ENCODE measurements at regions not wholly inside any gene's neighbourhood (a gene's known extent, or its start where the extent isn't known, plus 50 kb on each side); places are given as distances from the start of the nearest gene placed in this dataset.

DNA sequence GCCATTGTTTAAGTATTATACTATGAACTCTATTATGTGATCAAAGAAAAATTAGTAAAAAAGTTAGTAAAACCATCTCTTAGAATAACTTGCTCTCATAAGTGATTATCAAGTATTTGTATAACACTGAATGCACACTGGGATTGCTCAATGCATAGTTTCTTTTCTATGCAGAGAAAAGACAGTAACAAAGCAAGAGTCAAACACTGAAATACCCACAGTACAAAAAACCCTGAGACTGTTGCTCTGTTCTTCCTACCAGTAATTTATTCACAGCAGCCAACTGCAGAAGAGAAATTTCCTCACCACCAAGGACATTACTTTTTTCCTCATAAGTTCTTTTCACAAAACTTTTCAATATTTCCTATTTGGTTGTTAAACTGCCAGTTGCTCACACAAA, 634.4 kb downstream of the DTWD2 start:
- ATAC-seq, result no peak
- Histone ChIP-seq H3K4me2 (no peak overlapping the region), H3K27ac (no peak overlapping the region), H3K4me1 (no peaks in the 10 kb centered on the region), H3K4me3 (no peak overlapping the region), H3K9me3 (no peaks in the 10 kb centered on the region)
- no peak for FAIRE-seq
- TF ChIP-seq, protein P1, sequence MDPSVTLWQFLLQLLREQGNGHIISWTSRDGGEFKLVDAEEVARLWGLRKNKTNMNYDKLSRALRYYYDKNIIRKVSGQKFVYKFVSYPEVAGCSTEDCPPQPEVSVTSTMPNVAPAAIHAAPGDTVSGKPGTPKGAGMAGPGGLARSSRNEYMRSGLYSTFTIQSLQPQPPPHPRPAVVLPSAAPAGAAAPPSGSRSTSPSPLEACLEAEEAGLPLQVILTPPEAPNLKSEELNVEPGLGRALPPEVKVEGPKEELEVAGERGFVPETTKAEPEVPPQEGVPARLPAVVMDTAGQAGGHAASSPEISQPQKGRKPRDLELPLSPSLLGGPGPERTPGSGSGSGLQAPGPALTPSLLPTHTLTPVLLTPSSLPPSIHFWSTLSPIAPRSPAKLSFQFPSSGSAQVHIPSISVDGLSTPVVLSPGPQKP (IDR thresholded peaks at IDR 0.05; ENCODE audit: low read depth, low read length), result no peak
- no peak for TF ChIP-seq SREBF2 (IDR thresholded peaks at IDR 0.05)
- TF ChIP-seq HOXB5 (CRISPR knock-in tag; IDR thresholded peaks at IDR 0.05), result no peak
- no peak for TF ChIP-seq PBX3 (IDR thresholded peaks at IDR 0.05)
- no peak for TF ChIP-seq CEBPB (IDR thresholded peaks at IDR 0.05)
- no peak for TF ChIP-seq RFX5 (IDR thresholded peaks at IDR 0.05)
- no peak for TF ChIP-seq MAZ (IDR thresholded peaks at IDR 0.05; ENCODE audit: borderline replicate concordance, low read depth, low read length)
- no peak for TF ChIP-seq EHF (CRISPR knock-in tag; IDR thresholded peaks at IDR 0.05)
- TF ChIP-seq NFE2L2 (conservative IDR thresholded peaks at IDR 0.05; ENCODE audit: low read length), result no peak
- no peak for TF ChIP-seq POLR2AphosphoS2 (conservative IDR thresholded peaks at IDR 0.05; ENCODE audit: low read length)
- TF ChIP-seq JUNB (IDR thresholded peaks at IDR 0.05), result no peak
- TF ChIP-seq FOXS1 (CRISPR knock-in tag; IDR thresholded peaks at IDR 0.05), result no peak
- no peak for TF ChIP-seq HOXA7 (CRISPR knock-in tag; IDR thresholded peaks at IDR 0.05)
- no peak for TF ChIP-seq CTCF (IDR thresholded peaks at IDR 0.05)
- no peak for TF ChIP-seq RCOR1 (IDR thresholded peaks at IDR 0.05; ENCODE audit: low read depth, low read length)
- no peak for TF ChIP-seq RARB (CRISPR knock-in tag; IDR thresholded peaks at IDR 0.05)
- CTCF ChIA-PET, result no interaction called here
- POLR2A ChIA-PET, result no interaction called here
- DNase-seq (ENCODE audit: low read depth in 1 of 2, low spot score in 1 of 2), result no peak

- no peak for TF ChIP-seq REST (IDR thresholded peaks at IDR 0.05)
- no peak for TF ChIP-seq NFE2L2 (conservative IDR thresholded peaks at IDR 0.05; ENCODE audit: low read length)
- peak; percentile 64 for TF ChIP-seq MAFK (IDR thresholded peaks at IDR 0.05; ENCODE audit: partially characterized antibody)
- no peak for TF ChIP-seq CBX8 (IDR thresholded peaks at IDR 0.05)
- Histone ChIP-seq H3K27ac (no peak overlapping the region), H3K4me3 (no peak overlapping the region), H3K4me1 (no peaks in the 10 kb centered on the region), H3K4me2 (no peak overlapping the region), H3K9me3 (no peaks in the 10 kb centered on the region)
- DNase-seq (ENCODE audit: low read depth in 1 of 2, low spot score in 1 of 2) (no peak), FAIRE-seq (no peak), ATAC-seq (no peak)
- ChIA-PET POLR2A (no interaction called here), CTCF (no interaction called here)
These were observed 651.9 kb downstream of the DTWD2 start for GRCh38 chr5:118336468-118336867.
